GM23248 (cell line): ENCODE measurements at regions not wholly inside any gene's neighbourhood (a gene's known extent, or its start where the extent isn't known, plus 50 kb on each side); places are given as distances from the start of the nearest gene placed in this dataset.
A peak's percentile ranks its signal among the peaks of the same experiment; 100 is the strongest.

Source experiments
- DNase-seq: peaks from one replicate; pipeline ENCODE4 v3.0.0-alpha.2; 2015
- H2AFZ ChIP-seq: fragments of 200-600 bp; sonication (generic); 2 replicates; pipeline ENCODE4 v1.6.1; 2016; ENCODE audit warnings: antibody characterized with exemption
- H3F3A ChIP-seq: fragments of 200-600 bp; sonication (generic); 2 replicates; pipeline ENCODE4 v1.6.1; 2016; ENCODE audit warnings: mild to moderate bottlenecking, antibody characterized with exemption, mixed run types; ENCODE audit not compliant: insufficient read depth
- H3K27ac ChIP-seq: fragments of 200-600 bp; sonication (generic); 2 replicates; pipeline ENCODE4 v1.5.1; 2016; ENCODE audit warnings: mild to moderate bottlenecking
- H3K27me3 ChIP-seq: fragments of 200-600 bp; sonication (generic); replicated peaks from 2 replicates; pipeline ENCODE4 v1.6.1; 2016; ENCODE audit warnings: mild to moderate bottlenecking; ENCODE audit not compliant: insufficient read depth
- H3K36me3 ChIP-seq: fragments of 200-600 bp; sonication (generic); 2 replicates; pipeline ENCODE4 v1.6.1; 2016; ENCODE audit warnings: low read depth, mild to moderate bottlenecking
- H3K4me1 ChIP-seq: fragments of 200-600 bp; sonication (generic); 2 replicates; pipeline ENCODE4 v1.6.1; 2016; ENCODE audit warnings: mild to moderate bottlenecking; ENCODE audit not compliant: insufficient read depth
- H3K4me2 ChIP-seq: fragments of 200-600 bp; sonication (generic); one replicate; pipeline ENCODE4 v1.6.1; 2016; ENCODE audit warnings: mild to moderate bottlenecking; ENCODE audit not compliant: unreplicated experiment
- H3K4me3 ChIP-seq: fragments of 200-600 bp; sonication (generic); 2 replicates; pipeline ENCODE4 v1.5.1; 2016; ENCODE audit warnings: mild to moderate bottlenecking
- H3K79me2 ChIP-seq: fragments of 200-600 bp; sonication (generic); 2 replicates; pipeline ENCODE4 v1.6.1; 2016; ENCODE audit warnings: mild to moderate bottlenecking; ENCODE audit not compliant: insufficient read depth
- H3K9ac ChIP-seq: fragments of 200-600 bp; sonication (generic); 2 replicates; pipeline ENCODE4 v1.6.1; 2016; ENCODE audit warnings: mild to moderate bottlenecking
- H3K9me2 ChIP-seq: fragments of 200-600 bp; sonication (generic); 2 replicates; pipeline ENCODE4 v1.6.1; 2016; ENCODE audit warnings: mixed run types, mild to moderate bottlenecking, moderate library complexity; ENCODE audit not compliant: insufficient read depth
- H3K9me3 ChIP-seq: fragments of 200-600 bp; sonication (generic); one replicate; pipeline ENCODE4 v1.6.1; 2017; ENCODE audit warnings: low read depth
- H4K20me1 ChIP-seq: fragments of 200-600 bp; sonication (generic); 2 replicates; pipeline ENCODE4 v1.6.0; 2016; ENCODE audit not compliant: insufficient read depth
- EZH2 ChIP-seq: fragments of 200-600 bp; sonication (generic); IDR thresholded peaks from 2 replicates; pipeline ENCODE4 v1.6.1; 2018; ENCODE audit warnings: antibody characterized with exemption, mild to moderate bottlenecking; ENCODE audit not compliant: insufficient read depth, poor library complexity, severe bottlenecking
- EZH2phosphoT487 ChIP-seq: fragments of 200-600 bp; sonication (generic); IDR thresholded peaks from 2 replicates; pipeline ENCODE4 v1.6.1; 2018; ENCODE audit warnings: antibody characterized with exemption, moderate library complexity, mild to moderate bottlenecking, low read depth; ENCODE audit not compliant: insufficient read depth
- WGBS, 2 experiments: methylation state at CpG; one replicate each; pipeline ENCODE4 v1.1.6; 2015 to 2017; ENCODE audit warnings: low lambda C conversion rate in 2 of 2, low coverage in 1 of 2; ENCODE audit errors: missing lambda C conversion rate in 2 of 2; 5-methylcytosine and 5-hydroxymethylcytosine counted together
- in situ Hi-C: fragments of 300-500 bp; cut with MboI; formaldehyde crosslinking; loops from 2 replicates; pipeline ENCODE4 v1.15.0; 2020

DNA sequence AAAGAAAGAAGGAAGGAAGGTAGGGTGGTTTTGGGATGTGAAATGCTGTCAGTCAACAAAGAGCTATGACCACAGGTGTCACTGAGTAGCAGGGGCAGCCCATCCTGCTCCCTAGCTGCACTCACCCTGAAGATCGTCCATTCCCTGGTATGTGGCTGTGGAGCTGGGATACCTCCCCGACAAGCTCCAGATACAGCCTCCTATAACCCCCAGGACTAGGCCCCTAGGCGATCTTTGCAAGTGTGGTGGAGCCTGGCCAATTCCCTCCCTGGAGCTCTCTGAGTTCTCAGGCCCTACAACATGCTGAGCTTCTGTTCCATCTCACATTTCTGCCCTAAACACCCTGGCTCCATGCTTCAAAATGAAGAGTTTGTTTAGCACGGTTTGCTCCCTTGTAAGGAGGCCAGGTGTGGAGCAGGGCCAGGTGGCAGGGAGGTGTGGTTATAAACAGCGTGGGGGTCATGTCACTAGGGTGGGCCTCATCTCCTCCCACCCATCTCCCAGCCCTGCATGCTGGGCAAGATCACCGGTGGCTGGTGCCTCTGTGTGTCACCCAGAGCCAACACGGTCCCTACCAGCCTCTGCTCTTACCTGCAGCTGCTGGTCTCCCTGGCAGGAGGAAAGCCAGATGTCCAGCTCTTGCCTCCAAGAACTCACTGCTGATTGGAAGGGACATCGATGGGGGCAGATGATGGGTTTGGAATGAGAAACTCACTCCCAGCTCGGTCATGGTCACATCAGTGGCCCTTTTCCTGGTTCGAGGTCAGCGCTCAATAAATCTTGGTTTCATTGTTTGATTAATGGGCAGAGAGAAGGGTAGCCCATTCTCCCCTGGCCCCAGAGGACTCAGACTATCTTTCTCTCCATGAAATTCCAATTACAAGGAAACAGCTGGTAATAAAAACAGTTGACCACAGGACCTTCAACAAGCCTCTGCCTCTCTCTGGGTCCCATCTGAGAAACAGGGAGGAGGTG, 511.0 kb upstream of the CDH5 start:
- Histone ChIP-seq H3K9me2 (no peaks in the 10 kb centered on the region), H3K9ac (no peak overlapping the region), H3K4me3 (no peak overlapping the region), H3K27me3 (no peaks in the 10 kb centered on the region), H2AFZ (no peak overlapping the region), H3K4me1 (no peaks in the 10 kb centered on the region), H3K9me3 (no peaks in the 10 kb centered on the region), H3K36me3 (no peaks in the 10 kb centered on the region), H3F3A (no peaks in the 10 kb centered on the region), H4K20me1 (no peaks in the 10 kb centered on the region), H3K79me2 (no peaks in the 10 kb centered on the region), H3K27ac (no peak overlapping the region), H3K4me2 (no peak overlapping the region)
- no peak for TF ChIP-seq EZH2
- no peak for TF ChIP-seq EZH2phosphoT487
- no peak for DNase-seq
- 65 to 70% methylated on average over 11 of the region's 11 CpGs for WGBS, 2 experiments
- in situ Hi-C loops = no loop called here

GRCh38 chr16:65846210-65846602, 520.3 kb upstream of the CDH5 start:
- DNase-seq = peak; percentile 22

GRCh38 chr16:65845466-65846209, 520.9 kb upstream of the CDH5 start:
- 21 to 28% methylated on average over 4 of the region's 4 CpGs for WGBS, 2 experiments
- H3K27me3 ChIP-seq = no peaks in the 10 kb centered on the region
- DNase-seq = peak; percentile 70
- peak overlapping the region; percentile 5 for H3K4me2 ChIP-seq
- no peak overlapping the region for H2AFZ ChIP-seq
- TF ChIP-seq EZH2 (no peak), EZH2phosphoT487 (no peak)
- H3F3A ChIP-seq = peaks cover 25% of the 10 kb centered on the region
- no peak overlapping the region for H3K4me3 ChIP-seq
- no peaks in the 10 kb centered on the region for H3K36me3 ChIP-seq
- H3K9me3 ChIP-seq = no peaks in the 10 kb centered on the region
- no peaks in the 10 kb centered on the region for H3K9me2 ChIP-seq
- H3K4me1 ChIP-seq = peaks cover 16% of the 10 kb centered on the region
- no peak overlapping the region for H3K9ac ChIP-seq
- H4K20me1 ChIP-seq = no peaks in the 10 kb centered on the region
- in situ Hi-C loops = no loop called here
- H3K27ac ChIP-seq = peak overlapping the region; percentile 16
- no peaks in the 10 kb centered on the region for H3K79me2 ChIP-seq

More at GRCh38 chr16:65846210-65846602, 520.3 kb upstream of the CDH5 start:
- H3K27me3 ChIP-seq = no peaks in the 10 kb centered on the region
- H3K9me2 ChIP-seq = no peaks in the 10 kb centered on the region
- H3K4me3 ChIP-seq = no peak overlapping the region
- H3K27ac ChIP-seq = peak overlapping the region; percentile 16; the same call in 1 of the 2 replicates
- WGBS, 2 experiments = 7 to 24% methylated on average over 1 of the region's 1 CpG
- H3K9ac ChIP-seq = no peak overlapping the region
- H2AFZ ChIP-seq = no peak overlapping the region
- H3F3A ChIP-seq = peaks cover 25% of the 10 kb centered on the region
- no peaks in the 10 kb centered on the region for H4K20me1 ChIP-seq
- H3K36me3 ChIP-seq = no peaks in the 10 kb centered on the region
- peaks cover 16% of the 10 kb centered on the region for H3K4me1 ChIP-seq
- H3K79me2 ChIP-seq = no peaks in the 10 kb centered on the region
- in situ Hi-C loops = no loop called here
- no peaks in the 10 kb centered on the region for H3K9me3 ChIP-seq
- no peak for TF ChIP-seq EZH2phosphoT487
- no peak for TF ChIP-seq EZH2
- H3K4me2 ChIP-seq = no peak overlapping the region

- H3K27me3 ChIP-seq = no peaks in the 10 kb centered on the region
- H3K36me3 ChIP-seq = no peaks in the 10 kb centered on the region
- peaks cover 16% of the 10 kb centered on the region for H3K4me1 ChIP-seq
- in situ Hi-C loops = no loop called here
- TF ChIP-seq EZH2 = no peak
- TF ChIP-seq EZH2phosphoT487 = no peak
- no peaks in the 10 kb centered on the region for H4K20me1 ChIP-seq
- H3K79me2 ChIP-seq = no peaks in the 10 kb centered on the region
- no peak overlapping the region for H3K4me3 ChIP-seq
- H3K9me3 ChIP-seq = no peaks in the 10 kb centered on the region
- no peak for DNase-seq
- 49 to 50% methylated on average over 2 of the region's 2 CpGs for WGBS, 2 experiments
- no peak overlapping the region for H3K4me2 ChIP-seq
- no peak overlapping the region for H3K27ac ChIP-seq
- no peak overlapping the region for H3K9ac ChIP-seq
- no peak overlapping the region for H2AFZ ChIP-seq
- H3K9me2 ChIP-seq = no peaks in the 10 kb centered on the region
- peaks cover 25% of the 10 kb centered on the region for H3F3A ChIP-seq
These were observed 522.5 kb upstream of the CDH5 start for GRCh38 chr16:65843941-65844340.
